SK-N-SH treated with all-trans-retinoic acid at 6 μM for 48 hours (cell line): ENCODE measurements at regions not wholly inside any gene's neighbourhood (a gene's known extent, or its start where the extent isn't known, plus 50 kb on each side); places are given as distances from the start of the nearest gene placed in this dataset.

Source experiments
- ATAC-seq: fragments of 200-7000 bp; cut with Tn5 transposase; 3 replicates; pipeline ENCODE4 v1.9.1; 2020; ENCODE audit warnings: mild to moderate bottlenecking, moderate library complexity
- ARNTL ChIP-seq: fragments of 450-650 bp; formaldehyde crosslinking; IDR thresholded peaks from 2 replicates; pipeline ENCODE4 v1.5.0; 2020; ENCODE audit warnings: low read depth, mild to moderate bottlenecking, moderate library complexity, borderline replicate concordance
- BACH2 ChIP-seq: fragments of 250-450 bp; sonication (Bioruptor Pico); IDR thresholded peaks from 2 replicates; pipeline ENCODE4 v1.9.0; 2021; ENCODE audit warnings: mild to moderate bottlenecking, borderline replicate concordance
- CSDC2 ChIP-seq: fragments of 250-450 bp; sonication (Bioruptor Pico); IDR thresholded peaks from 2 replicates; pipeline ENCODE4 v1.5.0; 2020; ENCODE audit warnings: mild to moderate bottlenecking, moderate library complexity
- ESRRG ChIP-seq: fragments of 250-450 bp; sonication (Bioruptor Pico); IDR thresholded peaks from 2 replicates; pipeline ENCODE4 v1.6.1; 2021; ENCODE audit warnings: mild to moderate bottlenecking
- GLIS3 ChIP-seq: fragments of 250-450 bp; sonication (Bioruptor Pico); IDR thresholded peaks from 2 replicates; pipeline ENCODE4 v1.5.0; 2020; ENCODE audit warnings: mild to moderate bottlenecking, moderate library complexity
- ISL1 ChIP-seq: fragments of 250-450 bp; sonication (Bioruptor Pico); IDR thresholded peaks from 2 replicates; pipeline ENCODE4 v2.1.2; 2022; ENCODE audit warnings: mild to moderate bottlenecking, moderate library complexity
- OSR1 ChIP-seq: fragments of 250-450 bp; sonication (Bioruptor Pico); IDR thresholded peaks from 2 replicates; pipeline ENCODE4 v1.8.0; 2022; ENCODE audit warnings: moderate library complexity, mild to moderate bottlenecking, inconsistent platforms
- PPARA ChIP-seq: fragments of 250-450 bp; sonication (Bioruptor Pico); IDR thresholded peaks from 2 replicates; pipeline ENCODE4 v1.5.0; 2020; ENCODE audit warnings: mild to moderate bottlenecking, borderline replicate concordance
- RARB ChIP-seq: fragments of 250-450 bp; sonication (Bioruptor Pico); IDR thresholded peaks from 2 replicates; pipeline ENCODE4 v1.8.0; 2021; ENCODE audit warnings: mild to moderate bottlenecking, moderate library complexity
- SNAI2 ChIP-seq: fragments of 250-450 bp; sonication (Bioruptor Pico); IDR thresholded peaks from 2 replicates; pipeline ENCODE4 v1.5.0; 2020; ENCODE audit warnings: mild to moderate bottlenecking, moderate library complexity
- TCF4 ChIP-seq: fragments of 250-450 bp; sonication (Bioruptor Pico); IDR thresholded peaks from 2 replicates; pipeline ENCODE4 v1.8.0; 2021; ENCODE audit warnings: mild to moderate bottlenecking, moderate library complexity, borderline replicate concordance
- TOX ChIP-seq: fragments of 250-450 bp; sonication (Bioruptor Pico); IDR thresholded peaks from 2 replicates; pipeline ENCODE4 v1.8.0; 2021; ENCODE audit warnings: mild to moderate bottlenecking, moderate library complexity, borderline replicate concordance
- ZC3H10 ChIP-seq: fragments of 250-450 bp; sonication (Bioruptor Pico); IDR thresholded peaks from 2 replicates; pipeline ENCODE4 v1.5.1; 2021; ENCODE audit warnings: mild to moderate bottlenecking, moderate library complexity
- ZFP3 ChIP-seq: fragments of 250-450 bp; sonication (Bioruptor Pico); IDR thresholded peaks from 2 replicates; pipeline ENCODE4 v1.5.0; 2020; ENCODE audit warnings: mild to moderate bottlenecking, moderate library complexity
- ZFP30 ChIP-seq: fragments of 450-650 bp; formaldehyde crosslinking; IDR thresholded peaks from 2 replicates; pipeline ENCODE4 v1.5.0; 2022; ENCODE audit warnings: mild to moderate bottlenecking, moderate library complexity
- ZNF565 ChIP-seq: fragments of 450-650 bp; formaldehyde crosslinking; conservative IDR thresholded peaks from 2 replicates; pipeline ENCODE4 v1.5.0; 2020; ENCODE audit warnings: low read depth, mild to moderate bottlenecking, moderate library complexity
- ZNF70 ChIP-seq: fragments of 450-650 bp; formaldehyde crosslinking; IDR thresholded peaks from 2 replicates; pipeline ENCODE4 v1.5.0; 2020; ENCODE audit warnings: mild to moderate bottlenecking, moderate library complexity
- ZNF8 ChIP-seq: fragments of 450-650 bp; formaldehyde crosslinking; IDR thresholded peaks from 2 replicates; pipeline ENCODE4 v1.5.0; 2020; ENCODE audit warnings: mild to moderate bottlenecking, moderate library complexity
- TF ChIP-seq, protein P1 (sequence below): fragments of 250-450 bp; sonication (Bioruptor Pico); IDR thresholded peaks from 2 replicates; pipeline ENCODE4 v1.5.1; 2020; ENCODE audit warnings: low read depth, mild to moderate bottlenecking, moderate library complexity
- TF ChIP-seq, protein P2 (sequence below): fragments of 250-450 bp; sonication (Bioruptor Pico); IDR thresholded peaks from 2 replicates; pipeline ENCODE4 v1.8.0; 2021; ENCODE audit warnings: low read depth, mild to moderate bottlenecking, moderate library complexity, borderline replicate concordance
- TF ChIP-seq, protein P3 (sequence below): fragments of 250-450 bp; sonication (Bioruptor Pico); IDR thresholded peaks from 2 replicates; pipeline ENCODE4 v1.8.0; 2020; ENCODE audit warnings: mild to moderate bottlenecking, moderate library complexity, borderline replicate concordance
- TF ChIP-seq, protein P4 (sequence below): fragments of 250-450 bp; sonication (Bioruptor Pico); IDR thresholded peaks from 2 replicates; pipeline ENCODE4 v1.5.1; 2021; ENCODE audit warnings: mild to moderate bottlenecking, moderate library complexity

DNA sequence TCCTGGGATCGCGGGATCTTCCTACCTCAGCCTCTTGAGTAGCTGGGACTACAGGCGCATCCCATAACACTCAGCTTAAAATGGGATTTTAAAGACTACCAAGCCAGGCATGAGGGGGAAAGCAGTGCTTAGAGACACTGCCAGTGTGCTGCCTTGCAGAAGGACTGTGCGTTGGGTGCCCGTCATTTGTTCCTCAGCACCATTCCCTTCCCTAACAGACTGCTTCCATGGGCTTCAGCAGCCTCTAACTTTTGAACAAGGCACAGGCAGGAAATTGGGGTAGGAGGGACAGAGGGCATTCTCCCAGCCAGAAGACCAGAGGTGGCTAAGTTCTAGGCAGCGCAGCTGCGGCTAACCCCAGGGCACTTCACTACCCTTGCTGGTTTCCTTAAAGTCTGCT is 73.9 kb upstream of the USP24 start:
- TF ChIP-seq, protein P1, sequence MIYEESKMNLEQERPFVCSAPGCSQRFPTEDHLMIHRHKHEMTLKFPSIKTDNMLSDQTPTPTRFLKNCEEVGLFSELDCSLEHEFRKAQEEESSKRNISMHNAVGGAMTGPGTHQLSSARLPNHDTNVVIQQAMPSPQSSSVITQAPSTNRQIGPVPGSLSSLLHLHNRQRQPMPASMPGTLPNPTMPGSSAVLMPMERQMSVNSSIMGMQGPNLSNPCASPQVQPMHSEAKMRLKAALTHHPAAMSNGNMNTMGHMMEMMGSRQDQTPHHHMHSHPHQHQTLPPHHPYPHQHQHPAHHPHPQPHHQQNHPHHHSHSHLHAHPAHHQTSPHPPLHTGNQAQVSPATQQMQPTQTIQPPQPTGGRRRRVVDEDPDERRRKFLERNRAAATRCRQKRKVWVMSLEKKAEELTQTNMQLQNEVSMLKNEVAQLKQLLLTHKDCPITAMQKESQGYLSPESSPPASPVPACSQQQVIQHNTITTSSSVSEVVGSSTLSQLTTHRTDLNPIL (CRISPR knock-in tag) = no peak
- TF ChIP-seq ZNF70 (CRISPR knock-in tag) = no peak
- TF ChIP-seq, protein P2, sequence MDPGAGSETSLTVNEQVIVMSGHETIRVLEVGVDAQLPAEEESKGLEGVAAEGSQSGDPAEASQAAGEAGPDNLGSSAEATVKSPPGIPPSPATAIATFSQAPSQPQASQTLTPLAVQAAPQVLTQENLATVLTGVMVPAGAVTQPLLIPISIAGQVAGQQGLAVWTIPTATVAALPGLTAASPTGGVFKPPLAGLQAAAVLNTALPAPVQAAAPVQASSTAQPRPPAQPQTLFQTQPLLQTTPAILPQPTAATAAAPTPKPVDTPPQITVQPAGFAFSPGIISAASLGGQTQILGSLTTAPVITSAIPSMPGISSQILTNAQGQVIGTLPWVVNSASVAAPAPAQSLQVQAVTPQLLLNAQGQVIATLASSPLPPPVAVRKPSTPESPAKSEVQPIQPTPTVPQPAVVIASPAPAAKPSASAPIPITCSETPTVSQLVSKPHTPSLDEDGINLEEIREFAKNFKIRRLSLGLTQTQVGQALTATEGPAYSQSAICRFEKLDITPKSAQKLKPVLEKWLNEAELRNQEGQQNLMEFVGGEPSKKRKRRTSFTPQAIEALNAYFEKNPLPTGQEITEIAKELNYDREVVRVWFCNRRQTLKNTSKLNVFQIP = no peak
- no peak for TF ChIP-seq BACH2 (CRISPR knock-in tag)
- no peak for TF ChIP-seq RARB (CRISPR knock-in tag)
- TF ChIP-seq ARNTL = no peak
- no peak for TF ChIP-seq CSDC2 (CRISPR knock-in tag)
- no peak for TF ChIP-seq ESRRG
- no peak for TF ChIP-seq ISL1 (CRISPR knock-in tag)

DNA sequence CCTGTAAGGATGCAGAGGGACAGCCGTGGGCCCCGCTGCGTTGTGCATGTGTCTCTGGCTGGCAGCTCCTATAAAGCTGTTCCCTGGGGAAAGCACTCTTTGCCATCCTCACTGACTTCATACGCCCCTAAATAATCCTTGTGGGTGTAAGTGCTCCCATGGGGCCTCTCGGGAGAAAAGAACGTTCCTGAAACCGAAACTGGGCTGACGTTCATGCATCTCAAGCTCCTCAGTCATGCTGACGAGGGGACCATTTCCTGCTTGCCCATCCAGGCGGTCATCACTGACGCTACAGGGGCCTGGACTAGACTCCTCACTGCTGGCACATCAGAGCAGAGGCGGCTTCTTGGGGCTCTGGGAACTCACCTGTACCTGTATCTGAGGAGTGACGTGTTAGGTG is 73.1 kb upstream of the USP24 start:
- ATAC-seq = no peak
- TF ChIP-seq RARB (CRISPR knock-in tag) (no peak), ESRRG (no peak), ZC3H10 (CRISPR knock-in tag) (no peak), SNAI2 (no peak), TCF4 (CRISPR knock-in tag) (no peak), ZNF565 (CRISPR knock-in tag) (no peak), ZNF70 (CRISPR knock-in tag) (no peak), ISL1 (CRISPR knock-in tag) (no peak), TOX (CRISPR knock-in tag) (no peak), PPARA (CRISPR knock-in tag) (no peak), GLIS3 (CRISPR knock-in tag) (no peak), ZNF8 (no peak)
- TF ChIP-seq, protein P1 (CRISPR knock-in tag) = no peak
- TF ChIP-seq, protein P3, sequence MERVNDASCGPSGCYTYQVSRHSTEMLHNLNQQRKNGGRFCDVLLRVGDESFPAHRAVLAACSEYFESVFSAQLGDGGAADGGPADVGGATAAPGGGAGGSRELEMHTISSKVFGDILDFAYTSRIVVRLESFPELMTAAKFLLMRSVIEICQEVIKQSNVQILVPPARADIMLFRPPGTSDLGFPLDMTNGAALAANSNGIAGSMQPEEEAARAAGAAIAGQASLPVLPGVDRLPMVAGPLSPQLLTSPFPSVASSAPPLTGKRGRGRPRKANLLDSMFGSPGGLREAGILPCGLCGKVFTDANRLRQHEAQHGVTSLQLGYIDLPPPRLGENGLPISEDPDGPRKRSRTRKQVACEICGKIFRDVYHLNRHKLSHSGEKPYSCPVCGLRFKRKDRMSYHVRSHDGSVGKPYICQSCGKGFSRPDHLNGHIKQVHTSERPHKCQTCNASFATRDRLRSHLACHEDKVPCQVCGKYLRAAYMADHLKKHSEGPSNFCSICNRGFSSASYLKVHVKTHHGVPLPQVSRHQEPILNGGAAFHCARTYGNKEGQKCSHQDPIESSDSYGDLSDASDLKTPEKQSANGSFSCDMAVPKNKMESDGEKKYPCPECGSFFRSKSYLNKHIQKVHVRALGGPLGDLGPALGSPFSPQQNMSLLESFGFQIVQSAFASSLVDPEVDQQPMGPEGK = no peak

More for the DNA sequence above, 73.9 kb upstream of the USP24 start:
- ATAC-seq = no peak

DNA sequence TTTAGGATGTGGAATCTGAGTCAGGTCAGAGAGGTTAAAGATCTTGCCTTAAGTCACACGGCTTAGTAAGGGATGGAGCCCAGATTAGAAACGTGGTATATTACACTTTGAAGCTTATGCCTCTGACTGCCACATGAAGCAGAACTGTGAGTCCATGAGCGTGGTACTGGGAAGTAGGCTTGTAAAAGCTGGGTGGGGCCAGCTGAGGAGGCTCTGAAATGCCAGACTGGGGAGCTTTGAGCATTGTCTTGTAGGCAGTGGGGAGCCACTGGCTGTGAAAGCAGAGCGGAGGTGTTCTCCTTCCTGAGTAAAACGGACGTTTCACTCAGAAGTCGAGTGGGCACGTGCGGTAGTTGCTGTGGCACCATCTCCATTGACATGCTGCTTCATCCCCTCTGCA is 72.6 kb upstream of the USP24 start:
- ATAC-seq = no peak
- TF ChIP-seq PPARA (CRISPR knock-in tag) (no peak), CSDC2 (CRISPR knock-in tag) (no peak), GLIS3 (CRISPR knock-in tag) (no peak), TCF4 (CRISPR knock-in tag) (no peak), TOX (CRISPR knock-in tag) (no peak), OSR1 (no peak), ZFP3 (CRISPR knock-in tag) (no peak), ZC3H10 (CRISPR knock-in tag) (no peak), RARB (CRISPR knock-in tag) (no peak), ZNF8 (no peak), SNAI2 (no peak), ZFP30 (CRISPR knock-in tag) (no peak), ISL1 (CRISPR knock-in tag) (no peak), ZNF70 (CRISPR knock-in tag) (no peak)
- TF ChIP-seq, protein P4, sequence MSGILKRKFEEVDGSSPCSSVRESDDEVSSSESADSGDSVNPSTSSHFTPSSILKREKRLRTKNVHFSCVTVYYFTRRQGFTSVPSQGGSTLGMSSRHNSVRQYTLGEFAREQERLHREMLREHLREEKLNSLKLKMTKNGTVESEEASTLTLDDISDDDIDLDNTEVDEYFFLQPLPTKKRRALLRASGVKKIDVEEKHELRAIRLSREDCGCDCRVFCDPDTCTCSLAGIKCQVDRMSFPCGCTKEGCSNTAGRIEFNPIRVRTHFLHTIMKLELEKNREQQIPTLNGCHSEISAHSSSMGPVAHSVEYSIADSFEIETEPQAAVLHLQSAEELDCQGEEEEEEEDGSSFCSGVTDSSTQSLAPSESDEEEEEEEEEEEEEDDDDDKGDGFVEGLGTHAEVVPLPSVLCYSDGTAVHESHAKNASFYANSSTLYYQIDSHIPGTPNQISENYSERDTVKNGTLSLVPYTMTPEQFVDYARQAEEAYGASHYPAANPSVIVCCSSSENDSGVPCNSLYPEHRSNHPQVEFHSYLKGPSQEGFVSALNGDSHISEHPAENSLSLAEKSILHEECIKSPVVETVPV = no peak
- TF ChIP-seq, protein P2 = no peak
- TF ChIP-seq, protein P1 (CRISPR knock-in tag) = no peak
